NB4 (cell line): ENCODE measurements at regions not wholly inside any gene's neighbourhood (a gene's known extent, or its start where the extent isn't known, plus 50 kb on each side); places are given as distances from the start of the nearest gene placed in this dataset.

Experiments used
- DNase-seq: peaks from one replicate; pipeline ENCODE4 v3.0.0; 2010; ENCODE audit warnings: low read depth
- H3K4me3 ChIP-seq: one replicate; pipeline ENCODE4 v1.5.1; 2011; ENCODE audit warnings: mild to moderate bottlenecking, low read depth, low read length, moderate library complexity
- MAX ChIP-seq: IDR thresholded peaks from 2 replicates; pipeline ENCODE4 v1.6.1; 2011; ENCODE audit warnings: low read depth, low read length
- MYC ChIP-seq: IDR thresholded peaks from 2 replicates; pipeline ENCODE4 v1.6.1; 2011; ENCODE audit warnings: low read depth, low read length
- POLR2A ChIP-seq: IDR thresholded peaks from 2 replicates; pipeline ENCODE4 v1.6.1; 2011; ENCODE audit warnings: mild to moderate bottlenecking; ENCODE audit not compliant: insufficient read length; ENCODE audit errors: extremely low read depth
- TF ChIP-seq, protein P1 (sequence below): IDR thresholded peaks from one replicate; pipeline ENCODE4 v1.5.1; 2012; ENCODE audit warnings: low read depth, low read length

- no peak for TF ChIP-seq MAX
- no peak for TF ChIP-seq POLR2A
- TF ChIP-seq, protein P1, sequence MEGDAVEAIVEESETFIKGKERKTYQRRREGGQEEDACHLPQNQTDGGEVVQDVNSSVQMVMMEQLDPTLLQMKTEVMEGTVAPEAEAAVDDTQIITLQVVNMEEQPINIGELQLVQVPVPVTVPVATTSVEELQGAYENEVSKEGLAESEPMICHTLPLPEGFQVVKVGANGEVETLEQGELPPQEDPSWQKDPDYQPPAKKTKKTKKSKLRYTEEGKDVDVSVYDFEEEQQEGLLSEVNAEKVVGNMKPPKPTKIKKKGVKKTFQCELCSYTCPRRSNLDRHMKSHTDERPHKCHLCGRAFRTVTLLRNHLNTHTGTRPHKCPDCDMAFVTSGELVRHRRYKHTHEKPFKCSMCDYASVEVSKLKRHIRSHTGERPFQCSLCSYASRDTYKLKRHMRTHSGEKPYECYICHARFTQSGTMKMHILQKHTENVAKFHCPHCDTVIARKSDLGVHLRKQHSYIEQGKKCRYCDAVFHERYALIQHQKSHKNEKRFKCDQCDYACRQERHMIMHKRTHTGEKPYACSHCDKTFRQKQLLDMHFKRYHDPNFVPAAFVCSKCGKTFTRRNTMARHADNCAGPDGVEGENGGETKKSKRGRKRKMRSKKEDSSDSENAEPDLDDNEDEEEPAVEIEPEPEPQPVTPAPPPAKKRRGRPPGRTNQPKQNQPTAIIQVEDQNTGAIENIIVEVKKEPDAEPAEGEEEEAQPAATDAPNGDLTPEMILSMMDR, result no peak
- TF ChIP-seq MYC, result no peak
- no peak for DNase-seq
- H3K4me3 ChIP-seq, result no peak overlapping the region
These were observed 57.2 kb upstream of the TMEM260 start for GRCh38 chr14:56522403-56522802.

- TF ChIP-seq, protein P1, result no peak
- no peak overlapping the region for H3K4me3 ChIP-seq
- DNase-seq, result no peak
These were observed 54.5 kb upstream of the TMEM260 start for GRCh38 chr14:56524971-56525677.

DNA sequence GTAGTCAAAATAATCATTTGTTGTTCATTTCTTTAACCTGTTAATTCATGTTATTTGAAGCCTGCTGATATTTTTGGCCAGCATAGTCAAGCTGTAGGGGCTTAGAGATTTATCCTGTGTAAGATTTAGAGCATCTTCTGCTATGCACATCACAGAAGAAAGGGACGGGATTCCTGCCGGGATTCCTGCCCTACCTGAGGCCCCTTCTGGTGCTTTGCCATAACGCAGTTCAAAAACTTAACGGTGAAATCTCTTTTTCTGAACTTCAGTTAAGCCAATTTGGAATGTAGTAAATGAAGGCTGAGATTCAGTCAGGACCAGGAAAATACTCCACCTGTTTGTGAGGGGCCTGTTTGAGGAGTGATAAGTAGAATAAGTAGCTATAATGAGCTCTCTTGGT is 50.7 kb upstream of the TMEM260 start:
- no peak overlapping the region for H3K4me3 ChIP-seq
- TF ChIP-seq MAX (no peak), MYC (no peak), POLR2A (no peak)
- TF ChIP-seq, protein P1, result no peak
- no peak for DNase-seq
